Pancreas (tissue), 10 donors: ENCODE measurements at regions not wholly inside any gene's neighbourhood (a gene's known extent, or its start where the extent isn't known, plus 50 kb on each side); places are given as distances from the start of the nearest gene placed in this dataset.

Experiments used
- ATAC-seq, 4 donors: fragments of 200-7000 bp; cut with Tn5 transposase; one replicate each; pipeline versions ENCODE4 v1.8.0 to v1.9.1; 2020; ENCODE audit warnings: mild to moderate bottlenecking in 4 of 4, moderate library complexity in 4 of 4
- DNase-seq, 6 donors: peaks; one replicate each; pipeline ENCODE4 v3.0.0-alpha.2; 2020
- FAIRE-seq: peaks from 2 replicates; lab custom pipeline; 2012; peaks lifted over from hg19 to GRCh38; lab: Jason Lieb, UNC
- H3K27ac ChIP-seq, 4 donors: fragments of 200-600 bp; sonication (generic); 1 replicate in 3 of 4; 2 replicates in 1 of 4; pipeline versions ENCODE4 v1.5.0 to v1.8.0; 2020
- H3K27me3 ChIP-seq, 4 donors: fragments of 200-600 bp; one replicate each; pipeline ENCODE4 v1.8.0; 2021
- H3K36me3 ChIP-seq, 3 donors: fragments of 200-600 bp; sonication (generic) in 1 of 3; one replicate each; pipeline versions ENCODE4 v1.5.0 to v1.8.0; 2020 to 2021
- H3K4me1 ChIP-seq, 3 donors: fragments of 200-600 bp; one replicate each; pipeline ENCODE4 v1.8.0; 2021
- H3K4me3 ChIP-seq, 4 donors: fragments of 200-600 bp; sonication (generic) in 2 of 4; one replicate each; pipeline versions ENCODE4 v1.5.0 to v1.8.0; 2020 to 2021
- H3K9me3 ChIP-seq, 4 donors: fragments of 200-600 bp; one replicate each; pipeline ENCODE4 v1.8.0; 2021
- CTCF ChIP-seq, 4 donors: fragments of 200-600 bp; sonication (generic) in 3 of 4; IDR thresholded peaks; one replicate each; pipeline versions ENCODE4 v1.5.0 to v1.8.0; 2021; ENCODE audit warnings: antibody characterized with exemption in 4 of 4
- WGBS, 2 donors: extraction: QIAGEN DNeasy Blood & Tissue Kit; methylation state at CpG; one replicate each; pipeline ENCODE4 v1.1.7; 2013; 5-methylcytosine and 5-hydroxymethylcytosine counted together
- intact Hi-C, 3 donors: fragments of 100-400 bp; cut with DNase I; formaldehyde crosslinking; loops; one replicate each; pipeline versions ENCODE4 v1.11.1 to v1.14.2; 2022
- donor health status: healthy with polysubstance abuse.
- donor health status: DM: no; HTN: no; CAD: no; lungs with moderate emphysema.
- donor health status: DM: no; HTN: no; CAD: no.
- donor health status: control.
- donor health status: control.
- donor health status: Bipolar disorder and iron deficiency.
- donor health status: DM: yes; HTN: yes; CAD: no.
- donor health status: DM: no; HTN: no; CAD: no.
- donor health status: DM: no; HTN: no; CAD: no.
- donor health status: DM: yes; HTN: yes; CAD: no.

GRCh38 chr17:34442387-34443111, 79.5 kb upstream of the CCL1 start:
- 37 to 46% methylated on average over 10 of the region's 10 CpGs for WGBS, 2 donors
- Histone ChIP-seq H3K9me3 (no peaks in the 10 kb centered on the region), H3K4me1 (no peaks in the 10 kb centered on the region), H3K27ac (no peak overlapping the region), H3K36me3 (no peaks in the 10 kb centered on the region), H3K4me3 (no peak overlapping the region), H3K27me3 (no peaks in the 10 kb centered on the region)
- no peak for DNase-seq
- no peak for FAIRE-seq
- no peak for ATAC-seq
- intact Hi-C loops: no loop called here
- TF ChIP-seq CTCF (IDR thresholded peaks at IDR 0.05): no peak

GRCh38 chr17:34437188-34437587, 74.2 kb upstream of the CCL1 start:
- no peak for DNase-seq
- ATAC-seq: no peak
- Histone ChIP-seq H3K4me3 (no peak overlapping the region), H3K9me3 (no peaks in the 10 kb centered on the region), H3K27ac (no peak overlapping the region), H3K27me3 (no peaks in the 10 kb centered on the region), H3K36me3 (no peaks in the 10 kb centered on the region), H3K4me1 (no peaks in the 10 kb centered on the region)
- 65 to 70% methylated on average over 8 of the region's 8 CpGs for WGBS, 2 donors
- FAIRE-seq: no peak
- no peak for TF ChIP-seq CTCF (IDR thresholded peaks at IDR 0.05)
- intact Hi-C loops: no loop called here

- Histone ChIP-seq H3K4me3 (no peak overlapping the region), H3K4me1 (no peaks in the 10 kb centered on the region), H3K9me3 (no peaks in the 10 kb centered on the region), H3K36me3 (no peaks in the 10 kb centered on the region), H3K27me3 (no peaks in the 10 kb centered on the region), H3K27ac (no peak overlapping the region)
- FAIRE-seq (no peak), ATAC-seq (no peak), DNase-seq (no peak)
- no peak for TF ChIP-seq CTCF (IDR thresholded peaks at IDR 0.05)
- 34 to 59% methylated on average over 2 of the region's 2 CpGs for WGBS, 2 donors
- intact Hi-C loops: no loop called here
These were observed 73.6 kb upstream of the CCL1 start for GRCh38 chr17:34436607-34437006.

GRCh38 chr17:34435182-34435928, 72.3 kb upstream of the CCL1 start:
- DNase-seq (no peak), ATAC-seq (no peak), FAIRE-seq (no peak)
- no peaks in the 10 kb centered on the region for H3K27me3 ChIP-seq
- H3K9me3 ChIP-seq: no peaks in the 10 kb centered on the region
- 41 to 47% methylated on average over 6 of the region's 6 CpGs for WGBS, 2 donors
- H3K27ac ChIP-seq: no peak overlapping the region
- TF ChIP-seq CTCF (IDR thresholded peaks at IDR 0.05): no peak
- no peaks in the 10 kb centered on the region for H3K36me3 ChIP-seq
- intact Hi-C loops: no loop called here
- H3K4me3 ChIP-seq: no peak overlapping the region
- H3K4me1 ChIP-seq: no peaks in the 10 kb centered on the region

GRCh38 chr17:34434052-34434451, 71.0 kb upstream of the CCL1 start:
- peak overlapping the region in 2 of 4 donors; percentile 28 to 37 for H3K27ac ChIP-seq
- H3K36me3 ChIP-seq: no peaks in the 10 kb centered on the region
- no peak for FAIRE-seq
- H3K4me1 ChIP-seq: no peaks in the 10 kb centered on the region
- WGBS, 2 donors: 35 to 42% methylated on average over 4 of the region's 4 CpGs
- peak in 1 of 6 donors; percentile 9 for DNase-seq
- no peaks in the 10 kb centered on the region for H3K27me3 ChIP-seq
- intact Hi-C loops: no loop called here
- peak; percentile 50 to 94 (median 78) for ATAC-seq
- no peak overlapping the region for H3K4me3 ChIP-seq
- no peaks in the 10 kb centered on the region for H3K9me3 ChIP-seq
- no peak for TF ChIP-seq CTCF (IDR thresholded peaks at IDR 0.05)
